ENCODE measurements at regions not wholly inside any gene's neighbourhood (a gene's known extent, or its start where the extent isn't known, plus 50 kb on each side); places are given as distances from the start of the nearest gene placed in this dataset.

GRCh38 chr6:2482773-2483172, 237.4 kb upstream of the GMDS start:
- no peak for TF ChIP-seq CTCF (IDR thresholded peaks at IDR 0.05)

GRCh38 chr6:2481307-2481706, 235.9 kb upstream of the GMDS start:
- TF ChIP-seq CTCF (IDR thresholded peaks at IDR 0.05) = no peak

GRCh38 chr6:2480267-2480966, 235.0 kb upstream of the GMDS start:
- TF ChIP-seq CTCF (IDR thresholded peaks at IDR 0.05) = no peak

- no peak for TF ChIP-seq CTCF (IDR thresholded peaks at IDR 0.05)
These were observed 232.8 kb upstream of the GMDS start for GRCh38 chr6:2478200-2478599.

GRCh38 chr6:2477666-2478065, 232.3 kb upstream of the GMDS start:
- no peak for TF ChIP-seq CTCF (IDR thresholded peaks at IDR 0.05)

GRCh38 chr6:2477250-2477649, 231.8 kb upstream of the GMDS start:
- TF ChIP-seq CTCF (IDR thresholded peaks at IDR 0.05) = no peak

- no peak for TF ChIP-seq CTCF (IDR thresholded peaks at IDR 0.05)
These were observed 231.0 kb upstream of the GMDS start for GRCh38 chr6:2476376-2476775.

GRCh38 chr6:2471472-2471871, 226.1 kb upstream of the GMDS start:
- no peak for TF ChIP-seq CTCF (IDR thresholded peaks at IDR 0.05)

Measured in LNCAP (cell line).